HG03439 (cell line): ENCODE measurements at regions not wholly inside any gene's neighbourhood (a gene's known extent, or its start where the extent isn't known, plus 50 kb on each side); places are given as distances from the start of the nearest gene placed in this dataset.

Experiments used
- ATAC-seq: cut with Tn5 transposase; IDR thresholded peaks from one replicate; pipeline ENCODE4 v1.9.1; 2021; ENCODE audit warnings: mild to moderate bottlenecking, moderate library complexity; ENCODE audit not compliant: unreplicated experiment

GRCh38 chr3:117168896-117169295 lies 459.3 kb downstream of the TUSC7 start:
- no peak for ATAC-seq

- ATAC-seq, result no peak
These were observed 460.5 kb downstream of the TUSC7 start for GRCh38 chr3:117170094-117170493.

- ATAC-seq, result no peak
These were observed 461.5 kb downstream of the TUSC7 start for GRCh38 chr3:117171124-117171523.

GRCh38 chr3:117172426-117172825 lies 462.8 kb downstream of the TUSC7 start:
- no peak for ATAC-seq

GRCh38 chr3:117181222-117181621 lies 471.6 kb downstream of the TUSC7 start:
- no peak for ATAC-seq

GRCh38 chr3:117184574-117184973 lies 475.0 kb downstream of the TUSC7 start:
- ATAC-seq, result no peak

GRCh38 chr3:117191245-117191644 lies 481.7 kb downstream of the TUSC7 start:
- ATAC-seq, result no peak

- no peak for ATAC-seq
These were observed 483.3 kb downstream of the TUSC7 start for GRCh38 chr3:117192888-117193287.

- ATAC-seq, result no peak
These were observed 483.8 kb downstream of the TUSC7 start for GRCh38 chr3:117193390-117193789.

GRCh38 chr3:117195034-117195433 lies 485.5 kb downstream of the TUSC7 start:
- no peak for ATAC-seq

GRCh38 chr3:117200962-117201361 lies 491.4 kb downstream of the TUSC7 start:
- ATAC-seq, result no peak

GRCh38 chr3:117201901-117202774 lies 492.6 kb downstream of the TUSC7 start:
- ATAC-seq, result no peak

GRCh38 chr3:117217355-117217754 lies 507.8 kb downstream of the TUSC7 start:
- ATAC-seq, result no peak

- no peak for ATAC-seq
These were observed 508.3 kb downstream of the TUSC7 start for GRCh38 chr3:117217760-117218316.

- no peak for ATAC-seq
These were observed 509.1 kb downstream of the TUSC7 start for GRCh38 chr3:117218641-117219048.

GRCh38 chr3:117219296-117219695 lies 509.7 kb downstream of the TUSC7 start:
- no peak for ATAC-seq

GRCh38 chr3:117226932-117227331 lies 517.4 kb downstream of the TUSC7 start:
- ATAC-seq, result no peak

GRCh38 chr3:117228466-117228865 lies 518.9 kb downstream of the TUSC7 start:
- ATAC-seq, result no peak

GRCh38 chr3:117230924-117231323 lies 521.3 kb downstream of the TUSC7 start:
- no peak for ATAC-seq

- no peak for ATAC-seq
These were observed 524.8 kb downstream of the TUSC7 start for GRCh38 chr3:117234331-117234730.

GRCh38 chr3:117235304-117235703 lies 525.7 kb downstream of the TUSC7 start:
- no peak for ATAC-seq

- ATAC-seq, result no peak
These were observed 529.2 kb downstream of the TUSC7 start for GRCh38 chr3:117238806-117239205.
